ENCODE measurements at regions not wholly inside any gene's neighbourhood (a gene's known extent, or its start where the extent isn't known, plus 50 kb on each side); places are given as distances from the start of the nearest gene placed in this dataset.

DNA sequence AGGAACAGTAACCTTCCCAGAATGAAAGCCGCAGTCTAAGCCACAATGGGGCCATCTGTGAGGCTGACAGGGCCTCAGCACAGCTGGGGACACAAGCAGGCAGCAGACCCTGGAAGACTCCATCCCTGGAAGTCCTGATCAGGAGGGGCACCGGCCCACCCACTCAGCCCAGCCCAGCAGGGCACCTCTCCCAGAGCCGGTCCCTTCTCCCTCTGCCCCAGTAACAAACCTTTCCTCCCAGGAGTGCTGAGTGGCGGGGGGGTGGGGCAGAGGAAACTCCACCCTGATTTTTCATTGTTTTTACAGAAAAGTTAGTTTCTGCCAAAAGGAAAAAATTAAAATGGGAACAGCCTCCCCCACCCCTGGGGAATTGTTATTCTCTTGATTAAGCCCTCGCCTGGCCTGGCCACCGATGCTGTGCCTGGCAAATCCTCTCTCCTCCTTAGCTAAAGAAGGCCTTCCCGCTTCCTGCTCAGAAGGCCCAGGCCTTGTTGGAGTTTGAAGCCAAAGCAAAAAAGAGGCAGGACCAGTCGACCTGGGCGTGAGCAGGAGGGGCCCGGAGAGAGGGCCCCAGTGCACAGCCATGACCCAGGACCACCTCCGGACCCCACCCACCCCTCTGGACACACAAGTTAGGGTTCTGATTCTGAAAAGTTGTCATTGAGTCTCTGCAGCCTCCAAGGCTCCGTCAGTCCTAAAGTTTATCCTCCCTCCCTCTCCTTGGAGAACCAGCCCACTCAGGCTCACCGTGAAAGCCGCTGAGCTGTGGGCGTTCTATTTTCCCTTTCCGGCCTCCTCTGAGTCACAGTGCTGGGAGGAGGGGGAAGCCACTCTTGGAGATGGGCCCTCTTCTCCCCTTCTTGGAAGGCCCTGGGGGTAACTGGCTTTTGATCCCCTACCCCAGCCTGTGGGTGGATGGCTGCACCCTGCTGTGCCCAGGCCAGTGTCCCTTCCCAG, 128.4 kb upstream of the TNRC6C start:
- Histone ChIP-seq H3K27me3 (no peaks in the 10 kb centered on the region), H3K9me3 (no peaks in the 10 kb centered on the region), H3K4me3 (no peak overlapping the region), H3K27ac (peak overlapping the region in 1 of 4 donors; percentile 37), H3K4me1 (peaks cover 4 to 10% (median 7%) of the 10 kb centered on the region in 4 donors), H3K36me3 (no peaks in the 10 kb centered on the region)
- WGBS, 2 donors = 75 to 80% methylated on average over 13 to 15 of the region's 16 CpGs
- ATAC-seq (ENCODE audit: low FRiP score in 2 of 2) (peak in 1 of 2 donors; percentile 84), DNase-seq (no peak)
- TF ChIP-seq CTCF (IDR thresholded peaks at IDR 0.05) (no peak), POLR2A (IDR thresholded peaks at IDR 0.05) (no peak), POLR2AphosphoS5 (IDR thresholded peaks at IDR 0.05) (no peak), EP300 (IDR thresholded peaks at IDR 0.05) (no peak)

GRCh38 chr17:77830816-77831473, 127.6 kb upstream of the TNRC6C start:
- Histone ChIP-seq H3K36me3 (no peaks in the 10 kb centered on the region), H3K4me1 (peaks cover 4 to 10% (median 7%) of the 10 kb centered on the region in 4 donors), H3K27ac (peak overlapping the region in 1 of 4 donors; percentile 37), H3K9me3 (no peaks in the 10 kb centered on the region), H3K4me3 (no peak overlapping the region), H3K27me3 (no peaks in the 10 kb centered on the region)
- WGBS, 2 donors = 85 to 88% methylated on average over 16 to 17 of the region's 17 CpGs
- TF ChIP-seq EP300 (IDR thresholded peaks at IDR 0.05) (no peak), CTCF (IDR thresholded peaks at IDR 0.05) (no peak), POLR2A (IDR thresholded peaks at IDR 0.05) (no peak), POLR2AphosphoS5 (IDR thresholded peaks at IDR 0.05) (no peak)
- DNase-seq = no peak
- peak in 1 of 2 donors; percentile 13 for ATAC-seq (ENCODE audit: low FRiP score in 2 of 2)

DNA sequence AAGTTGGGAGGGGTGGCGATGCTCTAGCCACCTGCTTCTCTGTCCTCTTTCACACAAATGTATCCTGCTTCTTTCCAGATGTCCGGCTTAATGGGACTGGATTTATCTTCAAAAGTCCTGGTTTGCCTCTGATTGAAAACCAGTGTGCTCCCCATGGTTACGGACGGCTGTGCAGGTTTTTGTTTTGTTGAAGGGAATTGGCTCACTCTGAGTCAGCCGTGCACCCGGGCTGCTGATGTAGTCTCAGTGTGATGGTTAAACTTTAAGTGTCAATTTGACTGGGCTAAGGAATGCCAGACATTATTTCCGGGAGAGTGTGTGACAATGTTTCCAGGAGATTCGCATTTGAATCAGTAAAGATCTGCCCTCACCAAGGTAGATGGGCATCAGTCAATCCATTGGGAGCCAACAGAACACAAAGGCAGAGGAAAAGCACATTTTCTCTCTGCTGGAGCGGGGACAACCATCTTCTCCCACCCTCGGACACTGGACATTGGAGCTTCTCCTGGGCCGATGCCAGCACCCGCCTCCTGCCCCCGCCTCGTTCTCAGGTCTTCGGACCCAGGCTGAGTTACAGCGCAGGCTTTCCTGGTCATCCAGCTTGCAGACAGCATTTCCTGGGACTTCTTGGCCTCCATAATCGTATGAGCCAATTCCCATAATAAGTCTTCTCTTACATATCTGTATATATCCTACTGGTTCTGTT, 126.9 kb upstream of the TNRC6C start:
- no peak for DNase-seq
- ATAC-seq (ENCODE audit: low FRiP score in 2 of 2) = peak in 1 of 2 donors; percentile 6
- 85 to 90% methylated on average over 17 of the region's 17 CpGs for whole genome bisulfite sequencing, 2 donors
- no peaks in the 10 kb centered on the region for H3K27me3 ChIP-seq
- H3K4me3 ChIP-seq = no peak overlapping the region
- H3K4me1 ChIP-seq = peaks cover 4 to 10% (median 7%) of the 10 kb centered on the region in 4 donors
- no peak overlapping the region for H3K27ac ChIP-seq
- TF ChIP-seq EP300 (IDR thresholded peaks at IDR 0.05) (no peak), POLR2A (IDR thresholded peaks at IDR 0.05) (no peak), CTCF (IDR thresholded peaks at IDR 0.05) (no peak), POLR2AphosphoS5 (IDR thresholded peaks at IDR 0.05) (no peak)
- no peaks in the 10 kb centered on the region for H3K36me3 ChIP-seq
- no peaks in the 10 kb centered on the region for H3K9me3 ChIP-seq

DNA sequence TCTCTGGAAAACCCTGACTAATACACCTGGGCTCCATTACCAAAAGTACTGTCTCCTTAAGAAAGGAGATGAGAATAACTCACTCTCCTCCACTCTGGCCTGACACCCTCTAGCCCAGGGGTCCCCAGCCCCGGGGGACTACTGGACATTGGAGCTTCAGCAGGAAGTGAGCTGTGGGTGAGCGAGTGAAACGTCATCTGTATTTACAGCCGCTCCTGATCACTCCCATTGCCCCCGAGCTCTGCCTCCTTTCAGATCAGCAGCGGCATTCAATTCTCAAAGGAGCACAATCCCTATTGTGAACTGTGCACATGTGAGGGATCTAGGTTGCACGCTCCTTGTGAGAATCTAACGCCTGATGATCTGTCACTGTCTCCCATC, 126.3 kb upstream of the TNRC6C start:
- H3K4me1 ChIP-seq = peaks cover 4 to 10% (median 7%) of the 10 kb centered on the region in 4 donors
- DNase-seq = no peak
- H3K27ac ChIP-seq = no peak overlapping the region
- TF ChIP-seq CTCF (IDR thresholded peaks at IDR 0.05) (no peak), POLR2A (IDR thresholded peaks at IDR 0.05) (no peak), EP300 (IDR thresholded peaks at IDR 0.05) (no peak)
- H3K9me3 ChIP-seq = no peaks in the 10 kb centered on the region
- H3K27me3 ChIP-seq = no peaks in the 10 kb centered on the region
- ATAC-seq (ENCODE audit: low FRiP score in 2 of 2) = no peak
- H3K36me3 ChIP-seq = no peaks in the 10 kb centered on the region
- H3K4me3 ChIP-seq = no peak overlapping the region
- 76 to 82% methylated on average over 8 of the region's 8 CpGs for WGBS, 2 donors

All from upper lobe of left lung (tissue), 6 donors.